ENCODE measurements at regions not wholly inside any gene's neighbourhood (a gene's known extent, or its start where the extent isn't known, plus 50 kb on each side); places are given as distances from the start of the nearest gene placed in this dataset.

- no peak overlapping the region for H3K27ac ChIP-seq (ENCODE audit: low read depth in 1 of 2, low read length in 1 of 2)
- WGBS, result 90% methylated on average over 2 of the region's 2 CpGs
- DNase-seq (ENCODE audit: low read depth in 6 of 9, low spot score in 9 of 9), result no peak
- no peak overlapping the region for H3K4me3 ChIP-seq (ENCODE audit: low read length in 2 of 2)
- H3K9me3 ChIP-seq (ENCODE audit: control insufficient read depth in 2 of 2, insufficient read depth in 1 of 2, low read length in 1 of 2), result no peaks in the 10 kb centered on the region
- no peaks in the 10 kb centered on the region for H3K36me3 ChIP-seq (ENCODE audit: control insufficient read depth in 2 of 2, insufficient read depth in 2 of 2, low read length in 1 of 2)
- no peaks in the 10 kb centered on the region for H3K4me1 ChIP-seq (ENCODE audit: control insufficient read depth in 2 of 2, insufficient read depth in 2 of 2, low read length in 2 of 2)
- H3K27me3 ChIP-seq (ENCODE audit: control insufficient read depth in 2 of 2, insufficient read depth in 1 of 2, low read length in 1 of 2), result no peaks in the 10 kb centered on the region
Measured at GRCh38 chr14:84074626-84075025, 1455.3 kb upstream of the FLRT2 start.

- no peak overlapping the region for H3K27ac ChIP-seq (ENCODE audit: low read depth in 1 of 2, low read length in 1 of 2)
- WGBS, result 95% methylated on average over 1 of the region's 1 CpG
Measured at GRCh38 chr14:84080944-84081343, 1449.0 kb upstream of the FLRT2 start.

GRCh38 chr14:84084056-84084630 is 1445.8 kb upstream of the FLRT2 start:
- DNase-seq (ENCODE audit: low read depth in 6 of 9, low spot score in 9 of 9), result no peak
- Histone ChIP-seq H3K4me1 (ENCODE audit: control insufficient read depth in 2 of 2, insufficient read depth in 2 of 2, low read length in 2 of 2) (no peaks in the 10 kb centered on the region), H3K27ac (ENCODE audit: low read depth in 1 of 2, low read length in 1 of 2) (no peak overlapping the region), H3K9me3 (ENCODE audit: control insufficient read depth in 2 of 2, insufficient read depth in 1 of 2, low read length in 1 of 2) (no peaks in the 10 kb centered on the region), H3K4me3 (ENCODE audit: low read length in 2 of 2) (no peak overlapping the region), H3K27me3 (ENCODE audit: control insufficient read depth in 2 of 2, insufficient read depth in 1 of 2, low read length in 1 of 2) (no peaks in the 10 kb centered on the region), H3K36me3 (ENCODE audit: control insufficient read depth in 2 of 2, insufficient read depth in 2 of 2, low read length in 1 of 2) (no peaks in the 10 kb centered on the region)
- 98% methylated on average over 1 of the region's 1 CpG for WGBS

More at GRCh38 chr14:84080944-84081343, 1449.0 kb upstream of the FLRT2 start:
- DNase-seq (ENCODE audit: low read depth in 6 of 9, low spot score in 9 of 9), result no peak
- Histone ChIP-seq H3K27me3 (ENCODE audit: control insufficient read depth in 2 of 2, insufficient read depth in 1 of 2, low read length in 1 of 2) (no peaks in the 10 kb centered on the region), H3K4me1 (ENCODE audit: control insufficient read depth in 2 of 2, insufficient read depth in 2 of 2, low read length in 2 of 2) (no peaks in the 10 kb centered on the region), H3K9me3 (ENCODE audit: control insufficient read depth in 2 of 2, insufficient read depth in 1 of 2, low read length in 1 of 2) (no peaks in the 10 kb centered on the region), H3K4me3 (ENCODE audit: low read length in 2 of 2) (no peak overlapping the region), H3K36me3 (ENCODE audit: control insufficient read depth in 2 of 2, insufficient read depth in 2 of 2, low read length in 1 of 2) (no peaks in the 10 kb centered on the region)

GRCh38 chr14:84085493-84085892 is 1444.5 kb upstream of the FLRT2 start:
- Histone ChIP-seq H3K4me3 (ENCODE audit: low read length in 2 of 2) (no peak overlapping the region), H3K9me3 (ENCODE audit: control insufficient read depth in 2 of 2, insufficient read depth in 1 of 2, low read length in 1 of 2) (peaks cover 0 to 2% of the 10 kb centered on the region in 2 donors), H3K36me3 (ENCODE audit: control insufficient read depth in 2 of 2, insufficient read depth in 2 of 2, low read length in 1 of 2) (no peaks in the 10 kb centered on the region), H3K27ac (ENCODE audit: low read depth in 1 of 2, low read length in 1 of 2) (no peak overlapping the region), H3K4me1 (ENCODE audit: control insufficient read depth in 2 of 2, insufficient read depth in 2 of 2, low read length in 2 of 2) (no peaks in the 10 kb centered on the region), H3K27me3 (ENCODE audit: control insufficient read depth in 2 of 2, insufficient read depth in 1 of 2, low read length in 1 of 2) (no peaks in the 10 kb centered on the region)
- no peak for DNase-seq (ENCODE audit: low read depth in 6 of 9, low spot score in 9 of 9)

- no peaks in the 10 kb centered on the region for H3K4me1 ChIP-seq (ENCODE audit: control insufficient read depth in 2 of 2, insufficient read depth in 2 of 2, low read length in 2 of 2)
- no peak for DNase-seq (ENCODE audit: low read depth in 6 of 9, low spot score in 9 of 9)
- H3K27me3 ChIP-seq (ENCODE audit: control insufficient read depth in 2 of 2, insufficient read depth in 1 of 2, low read length in 1 of 2), result no peaks in the 10 kb centered on the region
- peaks cover 0 to 5% of the 10 kb centered on the region in 2 donors for H3K9me3 ChIP-seq (ENCODE audit: control insufficient read depth in 2 of 2, insufficient read depth in 1 of 2, low read length in 1 of 2)
- H3K36me3 ChIP-seq (ENCODE audit: control insufficient read depth in 2 of 2, insufficient read depth in 2 of 2, low read length in 1 of 2), result no peaks in the 10 kb centered on the region
- no peak overlapping the region for H3K4me3 ChIP-seq (ENCODE audit: low read length in 2 of 2)
- H3K27ac ChIP-seq (ENCODE audit: low read depth in 1 of 2, low read length in 1 of 2), result no peak overlapping the region
- 95% methylated on average over 4 of the region's 4 CpGs for WGBS
Measured at GRCh38 chr14:84086714-84087113, 1443.2 kb upstream of the FLRT2 start.

- peaks cover 0 to 5% of the 10 kb centered on the region in 2 donors for H3K9me3 ChIP-seq (ENCODE audit: control insufficient read depth in 2 of 2, insufficient read depth in 1 of 2, low read length in 1 of 2)
- no peak overlapping the region for H3K27ac ChIP-seq (ENCODE audit: low read depth in 1 of 2, low read length in 1 of 2)
- no peak for DNase-seq (ENCODE audit: low read depth in 6 of 9, low spot score in 9 of 9)
- H3K4me3 ChIP-seq (ENCODE audit: low read length in 2 of 2), result no peak overlapping the region
- H3K36me3 ChIP-seq (ENCODE audit: control insufficient read depth in 2 of 2, insufficient read depth in 2 of 2, low read length in 1 of 2), result no peaks in the 10 kb centered on the region
- H3K4me1 ChIP-seq (ENCODE audit: control insufficient read depth in 2 of 2, insufficient read depth in 2 of 2, low read length in 2 of 2), result no peaks in the 10 kb centered on the region
- H3K27me3 ChIP-seq (ENCODE audit: control insufficient read depth in 2 of 2, insufficient read depth in 1 of 2, low read length in 1 of 2), result no peaks in the 10 kb centered on the region
- WGBS, result 81% methylated on average over 8 of the region's 8 CpGs
Measured at GRCh38 chr14:84087986-84088531, 1441.9 kb upstream of the FLRT2 start.

- DNase-seq (ENCODE audit: low read depth in 6 of 9, low spot score in 9 of 9), result no peak
Measured at GRCh38 chr14:84090837-84091236, 1439.1 kb upstream of the FLRT2 start.

GRCh38 chr14:84095681-84096080 is 1434.3 kb upstream of the FLRT2 start:
- Histone ChIP-seq H3K27me3 (ENCODE audit: control insufficient read depth in 2 of 2, insufficient read depth in 1 of 2, low read length in 1 of 2) (no peaks in the 10 kb centered on the region), H3K4me1 (ENCODE audit: control insufficient read depth in 2 of 2, insufficient read depth in 2 of 2, low read length in 2 of 2) (no peaks in the 10 kb centered on the region), H3K36me3 (ENCODE audit: control insufficient read depth in 2 of 2, insufficient read depth in 2 of 2, low read length in 1 of 2) (no peaks in the 10 kb centered on the region), H3K4me3 (ENCODE audit: low read length in 2 of 2) (no peak overlapping the region), H3K9me3 (ENCODE audit: control insufficient read depth in 2 of 2, insufficient read depth in 1 of 2, low read length in 1 of 2) (peaks cover 0 to 1% of the 10 kb centered on the region in 2 donors), H3K27ac (ENCODE audit: low read depth in 1 of 2, low read length in 1 of 2) (no peak overlapping the region)
- 76% methylated on average over 1 of the region's 1 CpG for WGBS
- no peak for DNase-seq (ENCODE audit: low read depth in 6 of 9, low spot score in 9 of 9)

More at GRCh38 chr14:84090837-84091236, 1439.1 kb upstream of the FLRT2 start:
- Histone ChIP-seq H3K9me3 (ENCODE audit: control insufficient read depth in 2 of 2, insufficient read depth in 1 of 2, low read length in 1 of 2) (peaks cover 0 to 5% of the 10 kb centered on the region in 2 donors), H3K27ac (ENCODE audit: low read depth in 1 of 2, low read length in 1 of 2) (no peak overlapping the region), H3K36me3 (ENCODE audit: control insufficient read depth in 2 of 2, insufficient read depth in 2 of 2, low read length in 1 of 2) (no peaks in the 10 kb centered on the region), H3K27me3 (ENCODE audit: control insufficient read depth in 2 of 2, insufficient read depth in 1 of 2, low read length in 1 of 2) (no peaks in the 10 kb centered on the region), H3K4me3 (ENCODE audit: low read length in 2 of 2) (no peak overlapping the region), H3K4me1 (ENCODE audit: control insufficient read depth in 2 of 2, insufficient read depth in 2 of 2, low read length in 2 of 2) (no peaks in the 10 kb centered on the region)
- WGBS, result 90% methylated on average over 6 of the region's 6 CpGs

GRCh38 chr14:84098261-84098660 is 1431.7 kb upstream of the FLRT2 start:
- no peak for DNase-seq (ENCODE audit: low read depth in 6 of 9, low spot score in 9 of 9)
- 93% methylated on average over 4 of the region's 4 CpGs for WGBS
- no peaks in the 10 kb centered on the region for H3K4me1 ChIP-seq (ENCODE audit: control insufficient read depth in 2 of 2, insufficient read depth in 2 of 2, low read length in 2 of 2)
- no peaks in the 10 kb centered on the region for H3K36me3 ChIP-seq (ENCODE audit: control insufficient read depth in 2 of 2, insufficient read depth in 2 of 2, low read length in 1 of 2)
- no peaks in the 10 kb centered on the region for H3K27me3 ChIP-seq (ENCODE audit: control insufficient read depth in 2 of 2, insufficient read depth in 1 of 2, low read length in 1 of 2)
- no peak overlapping the region for H3K27ac ChIP-seq (ENCODE audit: low read depth in 1 of 2, low read length in 1 of 2)
- no peaks in the 10 kb centered on the region for H3K9me3 ChIP-seq (ENCODE audit: control insufficient read depth in 2 of 2, insufficient read depth in 1 of 2, low read length in 1 of 2)
- H3K4me3 ChIP-seq (ENCODE audit: low read length in 2 of 2), result no peak overlapping the region

All from thymus (tissue), 11 donors.